IMR-90 (cell line): ENCODE measurements at regions not wholly inside any gene's neighbourhood (a gene's known extent, or its start where the extent isn't known, plus 50 kb on each side); places are given as distances from the start of the nearest gene placed in this dataset.

ENCODE experiments used
- ATAC-seq: fragments of 200-7000 bp; cut with Tn5 transposase; 2 replicates; pipeline ENCODE4 v1.9.1; 2020; ENCODE audit warnings: low read depth, mild to moderate bottlenecking, moderate library complexity
- BruUV-seq: library from RNA; stranded (reverse); fragments of 400-500 nt; replicated peaks from 2 replicates; lab custom pipeline; 2021; lab: Mats Ljungman, UMichigan
- CTCF ChIA-PET: fragments of 300-600 bp; formaldehyde crosslinking; extraction: SDS; loops from one replicate; lab custom pipeline; 2021; ENCODE audit warnings: antibody characterized with exemption; lab: Yijun Ruan, JAX
- POLR2A ChIA-PET: fragments of 300-600 bp; sonication (Branson Sonifier 250); formaldehyde crosslinking; loops from one replicate; lab custom pipeline; 2022; ENCODE audit warnings: antibody characterized with exemption; ENCODE audit not compliant: unreplicated experiment; lab: Charles Lee
- DNase-seq: peaks from one replicate; pipeline ENCODE4 v3.0.0; 2013
- H2AFZ ChIP-seq: replicated peaks from 2 replicates; pipeline ENCODE3; 2013; ENCODE audit warnings: low read length, mild to moderate bottlenecking; ENCODE audit not compliant: poor library complexity
- H2AK5ac ChIP-seq: 2 replicates; pipeline ENCODE4 v1.6.1; 2013; ENCODE audit warnings: low read depth, low read length, inconsistent platforms
- H2AK9ac ChIP-seq: replicated peaks from 2 replicates; pipeline ENCODE3; 2013; ENCODE audit warnings: mild to moderate bottlenecking, low read depth, low read length, moderate library complexity; ENCODE audit not compliant: poor library complexity
- H2BK120ac ChIP-seq: 2 replicates; pipeline ENCODE4 v1.6.1; 2013; ENCODE audit warnings: low read depth, low read length, inconsistent platforms
- H2BK15ac ChIP-seq: 3 replicates; pipeline ENCODE4 v1.6.1; 2013; ENCODE audit warnings: low read depth, low read length, inconsistent platforms
- H2BK20ac ChIP-seq: 2 replicates; pipeline ENCODE4 v1.6.1; 2013; ENCODE audit warnings: low read depth, mild to moderate bottlenecking, inconsistent platforms, low read length, moderate library complexity
- H2BK5ac ChIP-seq: 2 replicates; pipeline ENCODE4 v1.6.1; 2013; ENCODE audit warnings: mild to moderate bottlenecking, low read depth, low read length, inconsistent platforms; ENCODE audit not compliant: poor library complexity, severe bottlenecking
- H3K14ac ChIP-seq: replicated peaks from 2 replicates; pipeline ENCODE4 v1.6.1; 2013; ENCODE audit warnings: low read depth, low read length, inconsistent platforms
- H3K18ac ChIP-seq: 2 replicates; pipeline ENCODE4 v1.6.1; 2013; ENCODE audit warnings: low read depth, low read length, control low read depth
- H3K23ac ChIP-seq: 2 replicates; pipeline ENCODE4 v1.6.1; 2013; ENCODE audit warnings: low read depth, low read length, inconsistent platforms
- H3K27ac ChIP-seq: 2 replicates; pipeline ENCODE4 v1.5.1; 2013; ENCODE audit warnings: mild to moderate bottlenecking, control low read depth, low read length; ENCODE audit not compliant: insufficient read depth
- H3K27me3 ChIP-seq: 2 replicates; pipeline ENCODE4 v1.6.1; 2013; ENCODE audit warnings: low read length; ENCODE audit not compliant: control insufficient read depth, insufficient read depth
- H3K36me3 ChIP-seq: 2 replicates; pipeline ENCODE4 v1.6.1; 2013; ENCODE audit warnings: low read length, mixed read lengths; ENCODE audit not compliant: control insufficient read depth, insufficient read depth
- H3K4ac ChIP-seq: 2 replicates; pipeline ENCODE4 v1.6.1; 2013; ENCODE audit warnings: low read depth, low read length, inconsistent platforms
- H3K4me1 ChIP-seq: 2 replicates; pipeline ENCODE4 v1.6.1; 2013; ENCODE audit warnings: low read length, mixed read lengths; ENCODE audit not compliant: control insufficient read depth, insufficient read depth
- H3K4me2 ChIP-seq: 2 replicates; pipeline ENCODE4 v1.6.1; 2013; ENCODE audit warnings: low read depth, mild to moderate bottlenecking, control low read depth, low read length, moderate library complexity
- H3K4me3 ChIP-seq: 2 replicates; pipeline ENCODE4 v1.5.1; 2013; ENCODE audit warnings: low read depth, mild to moderate bottlenecking, control low read depth, low read length, moderate library complexity; ENCODE audit not compliant: insufficient read depth
- H3K56ac ChIP-seq: 2 replicates; pipeline ENCODE4 v1.6.1; 2013; ENCODE audit warnings: low read length, inconsistent platforms; ENCODE audit not compliant: insufficient read depth; ENCODE audit errors: extremely low read depth
- H3K79me1 ChIP-seq, 2 experiments: 2 replicates each; pipeline ENCODE4 v1.6.1; 2013; ENCODE audit warnings: low read length in 2 of 2, inconsistent platforms in 1 of 2, low read depth in 1 of 2
- H3K9ac ChIP-seq: 2 replicates; pipeline ENCODE4 v1.6.1; 2013; ENCODE audit warnings: low read depth, low read length, control low read depth
- H3K9me1 ChIP-seq: 2 replicates; pipeline ENCODE4 v1.6.1; 2013; ENCODE audit warnings: low read length, inconsistent platforms; ENCODE audit not compliant: insufficient read depth
- H3K9me3 ChIP-seq: 2 replicates; pipeline ENCODE4 v1.6.1; 2013; ENCODE audit warnings: low read length; ENCODE audit not compliant: control insufficient read depth, insufficient read depth
- H4K20me1 ChIP-seq: 2 replicates; pipeline ENCODE4 v1.6.1; 2013; ENCODE audit warnings: low read length, inconsistent platforms; ENCODE audit not compliant: insufficient read depth
- H4K5ac ChIP-seq: 2 replicates; pipeline ENCODE4 v1.6.1; 2013; ENCODE audit warnings: mild to moderate bottlenecking, low read depth, low read length, control low read depth
- H4K8ac ChIP-seq, 2 experiments: 2 replicates each; pipeline ENCODE4 v1.6.1; 2013; ENCODE audit warnings: low read depth in 2 of 2, low read length in 2 of 2, control low read depth in 1 of 2, inconsistent platforms in 1 of 2
- H4K91ac ChIP-seq: 2 replicates; pipeline ENCODE4 v1.6.1; 2013; ENCODE audit warnings: low read depth, low read length, inconsistent platforms; ENCODE audit not compliant: insufficient read depth
- CEBPB ChIP-seq: IDR thresholded peaks from 2 replicates; pipeline ENCODE4 v1.6.1; 2012; ENCODE audit warnings: low read depth, low read length, improper control_type of control experiment
- CHD1 ChIP-seq: IDR thresholded peaks from 2 replicates; pipeline ENCODE4 v1.6.1; 2012; ENCODE audit warnings: low read depth, low read length, improper control_type of control experiment
- FOS ChIP-seq: fragments of 150-350 bp; IDR thresholded peaks from 2 replicates; pipeline ENCODE4 v1.6.1; 2016; ENCODE audit warnings: low read depth, low read length
- MAFK ChIP-seq: IDR thresholded peaks from 2 replicates; pipeline ENCODE4 v1.6.1; 2012; ENCODE audit warnings: low read depth, low read length, improper control_type of control experiment
- MXI1 ChIP-seq: IDR thresholded peaks from 2 replicates; pipeline ENCODE4 v1.6.1; 2012; ENCODE audit warnings: low read depth, mild to moderate bottlenecking, low read length, moderate library complexity, borderline replicate concordance
- NFE2L2 ChIP-seq: fragments of 150-350 bp; IDR thresholded peaks from 2 replicates; pipeline ENCODE4 v1.6.1; 2016; ENCODE audit warnings: low read depth, mild to moderate bottlenecking, low read length
- POLR2A ChIP-seq: IDR thresholded peaks from 2 replicates; pipeline ENCODE4 v1.6.1; 2012; ENCODE audit warnings: mild to moderate bottlenecking, low read depth, low read length
- SMC3 ChIP-seq: fragments of 150-350 bp; IDR thresholded peaks from 2 replicates; pipeline ENCODE4 v1.6.1; 2016; ENCODE audit warnings: low read depth, mild to moderate bottlenecking, antibody characterized with exemption, low read length, moderate library complexity
- WGBS, 2 experiments: methylation state at CpG; one replicate each; pipeline versions ENCODE4 v1.1.5 to v1.1.7; 2013; ENCODE audit warnings: missing lambda C conversion rate in 2 of 2; ENCODE audit not compliant: insufficient read length in 1 of 2; ENCODE audit errors: extremely low coverage in 2 of 2; 5-methylcytosine and 5-hydroxymethylcytosine counted together
- dilution Hi-C: fragments of 300-500 bp; cut with HindIII; formaldehyde crosslinking; loops from one replicate; pipeline ENCODE4 v1.14.3; 2018; ENCODE audit warnings: low sequenced_read_pairs; ENCODE audit not compliant: unreplicated experiment
- in situ Hi-C: fragments of 300-500 bp; cut with MboI; formaldehyde crosslinking; loops from 3 replicates; pipeline ENCODE4 v1.14.3; 2019; ENCODE audit warnings: low sequenced_read_pairs, inconsistent platforms, mixed read lengths
- intact Hi-C: fragments of 100-400 bp; cut with micrococcal nuclease; formaldehyde crosslinking; loops from 2 replicates; pipeline ENCODE4 v1.10.0; 2022
- TF ChIP-seq, protein P1 (sequence below): conservative IDR thresholded peaks from 2 replicates; pipeline ENCODE4 v1.5.1; 2012; ENCODE audit warnings: mild to moderate bottlenecking, low read depth, low read length, improper control_type of control experiment
- TF ChIP-seq, protein P2 (sequence below): fragments of 150-350 bp; IDR thresholded peaks from 2 replicates; pipeline ENCODE4 v1.6.1; 2017; ENCODE audit warnings: mild to moderate bottlenecking, antibody characterized with exemption, low read length, low read depth

DNA sequence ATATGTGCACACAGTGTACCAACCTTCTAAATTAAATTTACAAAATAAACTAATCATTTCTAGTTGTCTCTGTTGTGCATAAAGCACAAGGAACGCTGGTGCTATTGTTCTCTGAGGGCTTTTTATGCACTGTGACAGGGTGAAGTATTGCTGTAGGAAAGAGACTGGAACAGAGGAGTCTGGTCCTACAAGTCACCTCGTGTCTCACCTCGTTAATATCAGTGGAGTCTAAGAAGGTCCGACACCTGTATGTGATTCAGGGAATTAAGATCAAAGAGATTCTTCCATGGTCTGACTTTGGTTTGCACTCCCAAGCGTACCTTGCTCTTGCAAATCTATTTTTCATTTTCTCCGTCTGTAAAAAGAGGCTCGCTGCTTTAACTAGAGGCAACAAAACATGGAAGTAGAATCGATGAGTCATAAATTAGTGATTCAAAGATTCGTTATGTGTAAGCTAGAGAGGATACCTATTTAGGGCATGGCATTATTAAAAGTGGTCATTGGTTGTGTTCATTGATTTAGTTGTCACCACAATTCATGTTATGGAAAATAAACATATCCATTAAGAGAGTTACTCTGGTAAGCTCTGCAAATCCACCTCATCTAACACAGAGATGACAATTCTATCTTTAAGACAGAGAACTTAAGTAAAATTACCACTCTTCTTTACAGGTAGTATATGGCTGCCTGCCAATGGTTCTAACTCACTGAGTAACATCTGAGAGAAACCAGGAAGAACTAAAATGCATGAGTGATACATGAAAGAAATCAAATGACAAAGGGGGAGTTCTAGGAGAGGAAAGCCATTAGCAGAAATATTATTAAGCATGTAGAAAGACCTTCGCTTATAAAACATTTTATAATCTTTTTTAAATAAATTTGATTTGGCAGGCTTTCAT, 219.4 kb upstream of the GBE1 start:
- Histone ChIP-seq H3K79me1 (no peaks in the 10 kb centered on the region), H3K9me1 (no peaks in the 10 kb centered on the region), H3K9ac (no peak overlapping the region), H3K56ac (no peak overlapping the region), H4K5ac (no peak overlapping the region), H4K91ac (no peak overlapping the region), H3K27ac (no peak overlapping the region), H4K8ac (no peak overlapping the region), H2BK5ac (no peak overlapping the region), H4K20me1 (no peaks in the 10 kb centered on the region), H2AK9ac (no peak overlapping the region), H2BK20ac (no peak overlapping the region), H3K14ac (no peak overlapping the region), H3K4me1 (no peaks in the 10 kb centered on the region), H3K4ac (no peak overlapping the region), H2AFZ (no peak overlapping the region), H3K4me3 (no peak overlapping the region), H2BK15ac (no peak overlapping the region), H3K23ac (no peak overlapping the region), H3K9me3 (no peaks in the 10 kb centered on the region), H3K36me3 (no peaks in the 10 kb centered on the region), H3K18ac (no peak overlapping the region), H2BK120ac (no peak overlapping the region), H3K27me3 (no peaks in the 10 kb centered on the region), H3K4me2 (no peak overlapping the region), H2AK5ac (no peak overlapping the region)
- DNase-seq (no peak), ATAC-seq (no peak)
- WGBS, 2 experiments, result 50% methylated on average over 2 of the region's 10 CpGs; no CpG with 5 or more reads in 1 of the 2 experiments
- TF ChIP-seq CEBPB (no peak), NFE2L2 (no peak), MAFK (no peak), POLR2A (no peak), FOS (no peak), CHD1 (no peak), SMC3 (no peak), MXI1 (no peak)
- TF ChIP-seq, protein P1, sequence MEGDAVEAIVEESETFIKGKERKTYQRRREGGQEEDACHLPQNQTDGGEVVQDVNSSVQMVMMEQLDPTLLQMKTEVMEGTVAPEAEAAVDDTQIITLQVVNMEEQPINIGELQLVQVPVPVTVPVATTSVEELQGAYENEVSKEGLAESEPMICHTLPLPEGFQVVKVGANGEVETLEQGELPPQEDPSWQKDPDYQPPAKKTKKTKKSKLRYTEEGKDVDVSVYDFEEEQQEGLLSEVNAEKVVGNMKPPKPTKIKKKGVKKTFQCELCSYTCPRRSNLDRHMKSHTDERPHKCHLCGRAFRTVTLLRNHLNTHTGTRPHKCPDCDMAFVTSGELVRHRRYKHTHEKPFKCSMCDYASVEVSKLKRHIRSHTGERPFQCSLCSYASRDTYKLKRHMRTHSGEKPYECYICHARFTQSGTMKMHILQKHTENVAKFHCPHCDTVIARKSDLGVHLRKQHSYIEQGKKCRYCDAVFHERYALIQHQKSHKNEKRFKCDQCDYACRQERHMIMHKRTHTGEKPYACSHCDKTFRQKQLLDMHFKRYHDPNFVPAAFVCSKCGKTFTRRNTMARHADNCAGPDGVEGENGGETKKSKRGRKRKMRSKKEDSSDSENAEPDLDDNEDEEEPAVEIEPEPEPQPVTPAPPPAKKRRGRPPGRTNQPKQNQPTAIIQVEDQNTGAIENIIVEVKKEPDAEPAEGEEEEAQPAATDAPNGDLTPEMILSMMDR, result no peak
- TF ChIP-seq, protein P2, sequence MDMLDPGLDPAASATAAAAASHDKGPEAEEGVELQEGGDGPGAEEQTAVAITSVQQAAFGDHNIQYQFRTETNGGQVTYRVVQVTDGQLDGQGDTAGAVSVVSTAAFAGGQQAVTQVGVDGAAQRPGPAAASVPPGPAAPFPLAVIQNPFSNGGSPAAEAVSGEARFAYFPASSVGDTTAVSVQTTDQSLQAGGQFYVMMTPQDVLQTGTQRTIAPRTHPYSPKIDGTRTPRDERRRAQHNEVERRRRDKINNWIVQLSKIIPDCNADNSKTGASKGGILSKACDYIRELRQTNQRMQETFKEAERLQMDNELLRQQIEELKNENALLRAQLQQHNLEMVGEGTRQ, result no peak
- ChIA-PET CTCF (interaction anchor here (0.6 kb wide), 1 partner anchor 36 kb away, joined by 3 read pairs; no protein-coding TSS in a partner anchor), POLR2A (no interaction called here)
- in situ Hi-C loops (no loop called here), intact Hi-C loops (no loop called here), dilution Hi-C loops (no loop called here)
- BruUV-seq, result no TSS peak
